GM23248 (cell line): ENCODE measurements at regions not wholly inside any gene's neighbourhood (a gene's known extent, or its start where the extent isn't known, plus 50 kb on each side); places are given as distances from the start of the nearest gene placed in this dataset.

ENCODE experiments used
- DNase-seq: peaks from one replicate; pipeline ENCODE4 v3.0.0-alpha.2; 2015
- H2AFZ ChIP-seq: fragments of 200-600 bp; sonication (generic); 2 replicates; pipeline ENCODE4 v1.6.1; 2016; ENCODE audit warnings: antibody characterized with exemption
- H3F3A ChIP-seq: fragments of 200-600 bp; sonication (generic); 2 replicates; pipeline ENCODE4 v1.6.1; 2016; ENCODE audit warnings: mild to moderate bottlenecking, antibody characterized with exemption, mixed run types; ENCODE audit not compliant: insufficient read depth
- H3K27ac ChIP-seq: fragments of 200-600 bp; sonication (generic); 2 replicates; pipeline ENCODE4 v1.5.1; 2016; ENCODE audit warnings: mild to moderate bottlenecking
- H3K27me3 ChIP-seq: fragments of 200-600 bp; sonication (generic); replicated peaks from 2 replicates; pipeline ENCODE4 v1.6.1; 2016; ENCODE audit warnings: mild to moderate bottlenecking; ENCODE audit not compliant: insufficient read depth
- H3K36me3 ChIP-seq: fragments of 200-600 bp; sonication (generic); 2 replicates; pipeline ENCODE4 v1.6.1; 2016; ENCODE audit warnings: low read depth, mild to moderate bottlenecking
- H3K4me1 ChIP-seq: fragments of 200-600 bp; sonication (generic); 2 replicates; pipeline ENCODE4 v1.6.1; 2016; ENCODE audit warnings: mild to moderate bottlenecking; ENCODE audit not compliant: insufficient read depth
- H3K4me2 ChIP-seq: fragments of 200-600 bp; sonication (generic); one replicate; pipeline ENCODE4 v1.6.1; 2016; ENCODE audit warnings: mild to moderate bottlenecking; ENCODE audit not compliant: unreplicated experiment
- H3K4me3 ChIP-seq: fragments of 200-600 bp; sonication (generic); 2 replicates; pipeline ENCODE4 v1.5.1; 2016; ENCODE audit warnings: mild to moderate bottlenecking
- H3K79me2 ChIP-seq: fragments of 200-600 bp; sonication (generic); 2 replicates; pipeline ENCODE4 v1.6.1; 2016; ENCODE audit warnings: mild to moderate bottlenecking; ENCODE audit not compliant: insufficient read depth
- H3K9ac ChIP-seq: fragments of 200-600 bp; sonication (generic); 2 replicates; pipeline ENCODE4 v1.6.1; 2016; ENCODE audit warnings: mild to moderate bottlenecking
- H3K9me2 ChIP-seq: fragments of 200-600 bp; sonication (generic); 2 replicates; pipeline ENCODE4 v1.6.1; 2016; ENCODE audit warnings: mixed run types, mild to moderate bottlenecking, moderate library complexity; ENCODE audit not compliant: insufficient read depth
- H3K9me3 ChIP-seq: fragments of 200-600 bp; sonication (generic); one replicate; pipeline ENCODE4 v1.6.1; 2017; ENCODE audit warnings: low read depth
- H4K20me1 ChIP-seq: fragments of 200-600 bp; sonication (generic); 2 replicates; pipeline ENCODE4 v1.6.0; 2016; ENCODE audit not compliant: insufficient read depth
- EZH2 ChIP-seq: fragments of 200-600 bp; sonication (generic); IDR thresholded peaks from 2 replicates; pipeline ENCODE4 v1.6.1; 2018; ENCODE audit warnings: antibody characterized with exemption, mild to moderate bottlenecking; ENCODE audit not compliant: insufficient read depth, poor library complexity, severe bottlenecking
- EZH2phosphoT487 ChIP-seq: fragments of 200-600 bp; sonication (generic); IDR thresholded peaks from 2 replicates; pipeline ENCODE4 v1.6.1; 2018; ENCODE audit warnings: antibody characterized with exemption, moderate library complexity, mild to moderate bottlenecking, low read depth; ENCODE audit not compliant: insufficient read depth
- WGBS, 2 experiments: methylation state at CpG; one replicate each; pipeline ENCODE4 v1.1.6; 2015 to 2017; ENCODE audit warnings: low lambda C conversion rate in 2 of 2, low coverage in 1 of 2; ENCODE audit errors: missing lambda C conversion rate in 2 of 2; 5-methylcytosine and 5-hydroxymethylcytosine counted together
- in situ Hi-C: fragments of 300-500 bp; cut with MboI; formaldehyde crosslinking; loops from 2 replicates; pipeline ENCODE4 v1.15.0; 2020

GRCh38 chr2:204321027-204321800, 224.1 kb upstream of the PARD3B start:
- H4K20me1 ChIP-seq: no peaks in the 10 kb centered on the region
- no peaks in the 10 kb centered on the region for H3K9me2 ChIP-seq
- no peaks in the 10 kb centered on the region for H3K36me3 ChIP-seq
- H3K9ac ChIP-seq: no peak overlapping the region
- in situ Hi-C loops: loop anchor here (10.0 kb wide), 2 partner anchors 374 to 1354 kb away; no protein-coding TSS in a partner anchor
- H3K27me3 ChIP-seq: no peaks in the 10 kb centered on the region
- H3K79me2 ChIP-seq: no peaks in the 10 kb centered on the region
- H3F3A ChIP-seq: no peaks in the 10 kb centered on the region
- DNase-seq: no peak
- H2AFZ ChIP-seq: no peak overlapping the region
- peaks cover 6% of the 10 kb centered on the region; the same call in 1 of the 2 replicates for H3K4me1 ChIP-seq
- H3K9me3 ChIP-seq: no peaks in the 10 kb centered on the region
- no peak overlapping the region for H3K4me3 ChIP-seq
- H3K27ac ChIP-seq: no peak overlapping the region
- 93 to 95% methylated on average over 10 of the region's 10 CpGs for WGBS, 2 experiments
- no peak overlapping the region for H3K4me2 ChIP-seq
- no peak for TF ChIP-seq EZH2phosphoT487
- no peak for TF ChIP-seq EZH2

DNA sequence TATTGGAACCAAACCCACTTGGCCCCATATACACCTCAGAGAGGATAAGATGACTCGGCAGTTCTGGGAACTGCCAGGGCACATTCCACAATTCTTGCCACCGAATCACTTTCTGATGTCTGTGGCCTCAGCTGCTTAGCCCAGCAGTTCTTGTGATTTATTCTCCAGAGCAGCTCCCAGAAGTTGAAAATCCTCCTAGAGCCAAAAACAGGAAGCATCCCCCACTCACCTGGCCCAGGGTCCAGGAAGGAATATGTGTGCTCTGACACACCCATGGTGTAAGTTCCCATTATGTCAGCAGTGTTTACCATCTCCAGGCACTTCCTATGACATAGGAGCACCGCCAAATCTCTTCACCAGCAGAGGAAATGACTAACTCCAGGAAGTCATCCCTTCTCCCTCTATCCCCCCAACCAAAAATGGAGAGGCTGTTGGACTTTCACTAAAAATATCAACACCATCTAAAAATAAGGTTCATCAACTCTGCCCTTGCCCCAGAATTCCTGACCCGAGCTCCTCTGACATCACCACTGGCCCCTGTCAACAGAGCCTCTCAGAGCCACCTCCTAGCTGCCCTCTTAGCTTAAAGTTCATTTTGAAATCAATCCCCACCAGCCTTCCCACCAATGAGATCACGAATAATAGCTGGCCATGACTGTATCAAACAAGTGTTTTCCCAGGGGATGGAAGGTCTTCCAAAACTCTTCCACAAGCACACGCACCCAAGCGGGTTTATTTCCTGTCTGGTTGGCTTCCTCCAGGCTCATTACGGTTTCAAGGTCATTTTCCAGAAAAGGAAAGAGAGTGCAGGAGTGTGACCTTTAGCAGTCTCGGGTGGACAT, 223.1 kb upstream of the PARD3B start:
- no peaks in the 10 kb centered on the region for H3F3A ChIP-seq
- TF ChIP-seq EZH2phosphoT487: no peak
- no peak for TF ChIP-seq EZH2
- H3K79me2 ChIP-seq: no peaks in the 10 kb centered on the region
- peaks cover 6% of the 10 kb centered on the region; the same call in 1 of the 2 replicates for H3K4me1 ChIP-seq
- H3K9me2 ChIP-seq: no peaks in the 10 kb centered on the region
- DNase-seq: peak; percentile 25
- in situ Hi-C loops: loop anchor here (10.0 kb wide), 2 partner anchors 373 to 1353 kb away; no protein-coding TSS in a partner anchor
- no peak overlapping the region for H3K4me2 ChIP-seq
- H2AFZ ChIP-seq: no peak overlapping the region
- H3K9ac ChIP-seq: no peak overlapping the region
- H4K20me1 ChIP-seq: no peaks in the 10 kb centered on the region
- H3K36me3 ChIP-seq: no peaks in the 10 kb centered on the region
- 78% methylated on average over 9 of the region's 9 CpGs for WGBS, 2 experiments
- H3K27ac ChIP-seq: no peak overlapping the region
- H3K9me3 ChIP-seq: no peaks in the 10 kb centered on the region
- H3K4me3 ChIP-seq: no peak overlapping the region
- no peaks in the 10 kb centered on the region for H3K27me3 ChIP-seq

GRCh38 chr2:204325468-204325867, 219.8 kb upstream of the PARD3B start:
- H3K27ac ChIP-seq: no peak overlapping the region
- peaks cover 6% of the 10 kb centered on the region; the same call in 1 of the 2 replicates for H3K4me1 ChIP-seq
- H3K9ac ChIP-seq: no peak overlapping the region
- 15 to 16% methylated on average over 7 of the region's 7 CpGs for WGBS, 2 experiments
- H3K9me3 ChIP-seq: no peaks in the 10 kb centered on the region
- H3K9me2 ChIP-seq: no peaks in the 10 kb centered on the region
- DNase-seq: peak; percentile 82
- H3K79me2 ChIP-seq: no peaks in the 10 kb centered on the region
- H3K27me3 ChIP-seq: no peaks in the 10 kb centered on the region
- H3F3A ChIP-seq: no peaks in the 10 kb centered on the region
- H3K4me3 ChIP-seq: no peak overlapping the region
- in situ Hi-C loops: loop anchor here (10.0 to 25.0 kb wide), 3 partner anchors 212 to 1349 kb away; partner anchors contain the start of gene PARD3B
- H3K36me3 ChIP-seq: no peaks in the 10 kb centered on the region
- no peak overlapping the region for H2AFZ ChIP-seq
- H4K20me1 ChIP-seq: no peaks in the 10 kb centered on the region
- H3K4me2 ChIP-seq: peak overlapping the region; percentile 31
- no peak for TF ChIP-seq EZH2phosphoT487
- no peak for TF ChIP-seq EZH2

DNA sequence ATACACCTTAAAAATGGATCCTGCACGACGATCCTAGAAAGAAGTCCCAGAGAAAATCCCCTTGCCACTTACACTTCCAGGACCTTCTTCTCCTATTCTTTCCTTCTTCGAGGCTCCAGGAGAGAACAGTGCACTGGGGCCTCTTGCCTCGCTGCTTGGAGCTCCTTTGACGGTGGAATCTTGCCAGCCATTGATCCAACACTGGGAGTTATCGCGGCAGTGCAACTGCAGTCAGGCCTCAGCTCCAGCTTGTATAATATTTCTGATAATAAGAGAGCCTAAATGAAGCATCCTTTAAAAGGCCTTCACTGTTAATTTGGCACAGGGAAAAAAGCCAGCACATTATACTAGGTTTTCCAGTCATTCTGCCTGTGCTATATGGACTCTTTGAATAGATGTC, 216.9 kb upstream of the PARD3B start:
- H3K27ac ChIP-seq: no peak overlapping the region
- no peaks in the 10 kb centered on the region for H3F3A ChIP-seq
- no peak for DNase-seq
- H3K4me1 ChIP-seq: peaks cover 4% of the 10 kb centered on the region; the same call in 1 of the 2 replicates
- H3K4me3 ChIP-seq: no peak overlapping the region
- H3K36me3 ChIP-seq: no peaks in the 10 kb centered on the region
- 96% methylated on average over 7 of the region's 7 CpGs for WGBS, 2 experiments
- no peak overlapping the region for H2AFZ ChIP-seq
- no peaks in the 10 kb centered on the region for H3K27me3 ChIP-seq
- no peak overlapping the region for H3K9ac ChIP-seq
- no peaks in the 10 kb centered on the region for H3K9me2 ChIP-seq
- H3K9me3 ChIP-seq: no peaks in the 10 kb centered on the region
- H3K4me2 ChIP-seq: no peak overlapping the region
- H4K20me1 ChIP-seq: no peaks in the 10 kb centered on the region
- TF ChIP-seq EZH2 (no peak), EZH2phosphoT487 (no peak)
- in situ Hi-C loops: loop anchor here (10.0 to 25.0 kb wide), 3 partner anchors 209 to 1346 kb away; partner anchors contain the start of gene PARD3B
- H3K79me2 ChIP-seq: no peaks in the 10 kb centered on the region
